K562 (cell line): ENCODE measurements at regions not wholly inside any gene's neighbourhood (a gene's known extent, or its start where the extent isn't known, plus 50 kb on each side); places are given as distances from the start of the nearest gene placed in this dataset.

ENCODE experiments used
- AFF4 ChIP-seq: sonication (generic); formaldehyde crosslinking; IDR thresholded peaks from 2 replicates; pipeline ENCODE4 v1.8.0; 2023; ENCODE audit warnings: mild to moderate bottlenecking, missing genetic modification reagents
- CHD7 ChIP-seq: fragments of 200-600 bp; sonication (generic); IDR thresholded peaks from one replicate; pipeline ENCODE4 v1.6.1; 2012; ENCODE audit warnings: mild to moderate bottlenecking, low read depth, low read length, inconsistent platforms
- ETV1 ChIP-seq: fragments of 450-650 bp; conservative IDR thresholded peaks from 2 replicates; pipeline ENCODE4 v1.6.1; 2016; ENCODE audit warnings: missing genetic modification characterization, control low read depth, low read depth, missing compliant biosample characterization
- IRF1 ChIP-seq: sonication (generic); formaldehyde crosslinking; IDR thresholded peaks from 2 replicates; pipeline ENCODE4 v1.8.0; 2022; ENCODE audit warnings: missing genetic modification reagents, mild to moderate bottlenecking, borderline replicate concordance
- KLF6 ChIP-seq: fragments of 250-450 bp; sonication (Bioruptor Pico); IDR thresholded peaks from 2 replicates; pipeline ENCODE4 v1.4.0; 2020; ENCODE audit warnings: mild to moderate bottlenecking, moderate library complexity, borderline replicate concordance
- PHTF2 ChIP-seq: fragments of 250-450 bp; sonication (Bioruptor Pico); IDR thresholded peaks from 2 replicates; pipeline ENCODE4 v1.5.0; 2021; ENCODE audit warnings: mild to moderate bottlenecking
- TEAD4 ChIP-seq, 2 experiments: sonication (generic) in 1 of 2; formaldehyde crosslinking in 1 of 2; IDR thresholded peaks; 2 replicates each; pipeline versions ENCODE4 v1.6.1 to v1.8.0; 2012 to 2022; ENCODE audit warnings: borderline replicate concordance in 1 of 2, inconsistent platforms in 1 of 2, low read length in 1 of 2, mild to moderate bottlenecking in 1 of 2, missing genetic modification reagents in 1 of 2
- ZFP91 ChIP-seq: sonication (generic); formaldehyde crosslinking; IDR thresholded peaks from 2 replicates; pipeline ENCODE4 v1.8.0; 2022; ENCODE audit warnings: mild to moderate bottlenecking, missing genetic modification reagents
- ZNF77 ChIP-seq: fragments of 250-450 bp; sonication (Bioruptor Pico); IDR thresholded peaks from 2 replicates; pipeline ENCODE4 v1.5.0; 2020

- TF ChIP-seq CHD7 (no peak), ZNF77 (CRISPR knock-in tag) (no peak), ZFP91 (CRISPR knock-in tag) (no peak), ETV1 (no peak), IRF1 (no peak), PHTF2 (CRISPR knock-in tag) (no peak), AFF4 (CRISPR knock-in tag) (no peak), TEAD4 (IDR thresholded peaks at IDR 0.05; ENCODE audit: low read length) (no peak), TEAD4 (CRISPR knock-in tag; IDR thresholded peaks at IDR 0.05; ENCODE audit: borderline replicate concordance) (no peak), KLF6 (CRISPR knock-in tag) (no peak)
Measured at GRCh38 chr21:35732788-35733187, 327.5 kb downstream of the SETD4 start (continued).
